Fibroblast of peridontal ligament (primary cell): ENCODE measurements at regions not wholly inside any gene's neighbourhood (a gene's known extent, or its start where the extent isn't known, plus 50 kb on each side); places are given as distances from the start of the nearest gene placed in this dataset.
"Not testable (repeated sequence)": the region's sequence is repeated elsewhere in the genome, so short reads cannot be mapped to it uniquely, and the experiment has no call there.

Experiments
- DNase-seq: peaks from one replicate; pipeline ENCODE4 v3.0.0-alpha.2; 2010; ENCODE audit errors: extremely low read depth

GRCh38 chr18:40157120-40157519, 1797.9 kb upstream of the PIK3C3 start:
- no peak for DNase-seq

DNA sequence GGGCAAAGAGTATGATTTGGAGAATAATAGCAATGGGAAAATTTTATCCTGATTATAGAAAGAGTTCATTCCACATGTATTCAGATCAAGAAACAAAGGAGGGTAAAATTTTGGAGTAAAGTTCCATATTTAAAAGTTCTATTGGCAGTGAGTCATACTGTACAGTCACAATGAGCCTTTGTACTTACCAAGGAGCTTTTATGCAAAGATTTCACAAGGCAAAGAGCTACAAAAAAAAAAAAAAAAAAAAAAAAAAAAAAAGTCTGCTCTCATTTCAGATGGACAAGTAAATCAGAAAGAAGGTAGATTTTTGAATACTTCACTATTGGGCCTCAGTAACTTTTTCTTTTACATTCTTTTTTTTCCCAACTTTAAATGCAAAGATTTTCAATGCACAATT, 1802.2 kb upstream of the PIK3C3 start:
- no peak for DNase-seq

- DNase-seq, result no peak
These were observed 1806.1 kb upstream of the PIK3C3 start for GRCh38 chr18:40148960-40149359.

DNA sequence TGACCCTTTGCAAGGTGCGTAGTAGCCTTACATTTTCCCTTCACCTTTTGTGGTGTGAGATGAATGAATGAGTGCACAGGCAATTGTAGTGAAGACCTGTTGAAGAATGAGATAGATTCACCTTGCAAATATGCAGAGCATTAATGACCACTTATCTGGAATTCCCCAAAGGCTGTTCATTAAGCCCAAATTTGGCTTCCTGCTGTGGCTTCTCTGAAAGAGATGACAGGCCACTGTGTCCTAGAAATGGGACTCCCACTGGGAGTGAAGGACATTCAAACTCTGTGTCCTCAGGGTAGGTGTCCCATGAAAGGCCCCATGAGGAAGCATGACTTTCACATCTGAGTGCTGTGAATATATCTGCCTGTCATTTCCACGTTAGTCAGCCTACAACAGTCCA, 1821.8 kb upstream of the PIK3C3 start:
- DNase-seq, result no peak

DNA sequence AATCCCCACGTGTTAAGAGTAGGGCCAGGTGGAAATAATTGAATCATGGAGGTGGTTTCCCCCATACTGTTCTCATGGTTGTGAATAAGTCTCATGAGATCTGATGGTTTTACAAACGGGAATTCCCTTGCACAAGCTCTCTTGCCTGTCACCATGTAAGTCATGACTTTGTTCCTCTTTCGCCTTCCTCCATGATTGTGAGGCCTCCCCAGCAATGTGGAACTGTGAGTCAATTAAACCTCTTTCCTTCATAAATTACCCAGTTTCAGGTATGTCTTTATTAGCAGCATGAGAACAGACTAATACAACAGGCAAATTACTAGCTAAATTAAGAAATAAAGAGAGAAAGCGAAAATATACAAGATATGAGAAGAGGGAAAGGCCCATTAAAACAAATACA, 1822.6 kb upstream of the PIK3C3 start:
- not testable (repeated sequence) for DNase-seq

DNA sequence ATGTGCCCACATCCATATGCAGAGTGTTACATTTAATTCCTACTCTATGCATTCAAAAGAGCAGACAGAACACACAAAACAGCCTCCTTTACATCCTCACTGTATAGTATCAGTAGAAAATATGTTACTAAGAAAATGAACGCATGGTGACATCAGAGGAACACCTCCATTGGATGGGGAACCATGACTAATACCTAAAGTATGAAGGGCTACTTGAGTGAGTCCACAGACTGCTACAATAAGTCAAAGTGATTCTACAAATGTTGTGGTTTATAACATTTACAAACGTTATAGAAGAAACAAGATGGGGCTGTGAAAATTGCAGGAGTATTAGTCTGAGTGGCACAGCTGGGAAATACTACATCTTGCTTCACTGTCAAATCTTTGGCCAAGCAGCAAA, 1830.9 kb upstream of the PIK3C3 start:
- DNase-seq, result no peak

DNA sequence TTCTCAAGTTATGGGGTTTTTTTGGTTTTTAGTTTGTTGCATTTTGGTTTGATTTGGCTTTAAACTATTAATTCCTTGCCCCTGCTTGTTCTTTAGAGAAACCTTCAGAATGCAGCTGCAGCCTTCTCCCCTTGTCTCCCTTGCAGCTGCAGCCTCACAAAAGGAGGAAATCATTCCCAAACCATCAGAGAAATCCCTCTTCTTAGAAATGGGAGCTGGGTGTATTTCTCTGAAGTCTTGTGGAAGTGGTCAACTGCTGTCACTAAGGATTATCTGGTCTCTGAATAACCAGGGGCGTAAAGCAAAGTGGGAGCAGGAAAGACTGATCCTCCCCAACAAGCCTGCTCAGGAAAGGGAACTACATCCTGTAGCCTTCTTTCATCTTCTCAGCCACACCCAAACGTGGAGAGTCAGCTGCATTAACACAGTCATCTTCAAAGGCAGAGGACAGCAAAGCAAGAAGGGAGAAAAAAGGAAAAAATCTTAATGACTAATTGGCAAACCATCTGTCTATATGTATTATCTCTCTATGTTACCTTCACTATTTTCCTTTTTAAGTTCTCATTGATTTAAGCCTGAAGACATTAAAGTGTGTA, 1834.1 kb upstream of the PIK3C3 start:
- DNase-seq, result no peak

GRCh38 chr18:40120356-40120755, 1834.7 kb upstream of the PIK3C3 start:
- no peak for DNase-seq

GRCh38 chr18:40119581-40119980, 1835.5 kb upstream of the PIK3C3 start:
- not testable (repeated sequence) for DNase-seq

- DNase-seq, result no peak
These were observed 1844.6 kb upstream of the PIK3C3 start for GRCh38 chr18:40110455-40110854.

DNA sequence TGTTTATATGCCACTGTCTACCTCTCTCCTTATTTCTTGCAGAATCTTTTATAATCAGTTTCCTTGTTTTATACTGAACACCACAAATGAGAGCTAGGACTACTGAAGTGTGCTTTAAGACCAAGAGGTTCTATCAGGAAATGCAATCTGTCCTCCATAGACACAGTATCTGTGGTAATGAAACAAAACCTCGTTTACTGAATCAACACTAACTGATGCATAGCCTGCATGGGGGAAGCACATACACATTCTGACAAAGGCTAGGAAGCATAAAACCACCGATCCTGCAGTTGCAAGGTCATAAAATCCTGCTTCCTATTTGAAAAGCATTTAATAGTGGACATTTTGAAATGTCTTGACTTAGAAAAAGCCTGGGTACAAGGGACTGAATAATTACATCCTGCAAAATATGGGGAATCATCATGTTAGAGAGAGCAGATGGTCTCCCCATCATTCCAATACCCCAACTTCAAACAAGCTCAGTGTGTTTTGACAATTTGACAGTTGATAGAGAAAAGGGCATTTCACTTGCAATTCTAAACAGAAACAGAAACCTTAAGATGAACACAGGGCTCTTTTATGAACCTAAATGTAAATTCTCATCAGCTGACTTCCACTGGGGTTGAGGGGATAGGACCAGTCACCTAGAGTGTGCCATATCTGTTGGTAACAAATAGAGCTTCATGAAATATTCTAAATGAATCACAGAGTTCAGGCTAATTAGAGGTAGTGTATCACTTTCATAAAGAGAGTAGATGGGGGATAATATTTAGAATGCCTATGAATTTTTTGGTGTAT, 1845.6 kb upstream of the PIK3C3 start:
- DNase-seq, result no peak

DNA sequence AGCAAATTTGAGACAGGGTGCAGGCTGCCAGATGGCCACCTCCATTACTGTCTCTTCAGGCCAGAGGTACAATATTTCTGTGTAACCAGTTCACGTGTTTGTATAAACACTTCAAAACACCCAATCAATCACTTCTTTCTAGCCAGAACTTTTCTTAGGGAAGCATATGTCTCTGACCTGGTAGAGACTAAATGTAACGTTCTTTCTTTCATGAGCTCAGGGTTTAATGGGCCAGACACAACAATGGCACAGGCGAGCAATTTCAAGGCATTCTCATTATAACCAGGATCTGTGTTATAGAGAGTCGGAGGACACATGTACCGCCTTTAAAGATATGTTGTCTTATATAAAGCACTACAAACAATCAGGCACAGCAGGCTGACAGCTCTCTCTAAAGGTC, 1846.4 kb upstream of the PIK3C3 start:
- DNase-seq, result no peak

DNA sequence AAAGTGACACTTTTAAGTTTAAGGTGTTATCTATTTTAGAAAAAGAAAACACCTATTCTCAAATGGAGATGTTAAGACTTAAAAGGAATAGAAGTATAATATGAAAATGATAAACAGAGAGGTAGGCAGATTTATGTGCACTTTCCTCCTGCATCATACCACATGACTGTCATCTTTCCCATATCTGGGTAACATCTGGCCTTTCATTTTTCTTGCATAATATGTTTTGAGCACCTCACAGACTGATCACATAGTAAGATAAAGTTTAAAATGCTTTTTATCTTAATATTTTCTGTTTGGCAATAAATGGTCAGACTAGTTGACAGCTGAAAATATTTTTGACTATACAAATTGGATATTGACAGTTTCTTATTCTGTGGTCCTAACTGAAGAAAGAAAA, 1852.1 kb upstream of the PIK3C3 start:
- no peak for DNase-seq

DNA sequence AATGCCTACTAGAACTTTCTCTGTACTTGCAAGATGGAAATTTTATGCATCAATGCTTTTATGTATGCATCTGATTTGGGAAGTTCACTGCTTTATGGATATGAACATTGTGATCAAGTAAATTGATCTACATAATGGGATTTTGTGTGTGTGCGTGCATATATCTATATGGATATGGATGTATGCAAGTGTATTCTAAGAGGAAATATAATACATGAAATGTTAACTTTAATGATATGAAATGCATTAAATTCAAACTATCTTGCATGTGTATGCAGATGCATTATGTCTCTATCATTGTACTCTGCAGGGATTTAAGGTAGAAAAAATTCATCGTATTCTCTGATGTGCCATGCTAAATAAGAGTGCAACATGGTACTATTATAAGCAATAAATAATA, 1855.4 kb upstream of the PIK3C3 start:
- DNase-seq, result no peak

DNA sequence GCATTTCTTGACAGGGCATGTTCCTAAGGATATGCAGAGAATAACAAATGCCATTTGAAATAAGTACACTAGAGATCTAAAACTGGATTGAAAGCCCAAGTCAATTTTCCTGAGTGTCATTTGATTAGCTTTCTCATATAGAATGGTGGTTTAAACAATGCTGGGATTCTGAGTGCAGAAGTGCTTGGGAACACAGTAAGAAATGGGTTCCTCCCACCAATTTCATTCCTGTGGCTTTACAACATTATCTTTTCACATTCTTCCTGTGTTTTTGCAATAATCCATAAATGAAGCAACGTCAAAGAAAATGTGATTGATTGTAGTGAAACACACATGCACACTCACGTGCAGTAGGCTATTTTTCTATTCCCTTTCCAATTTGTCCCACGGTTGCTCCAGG, 1858.4 kb upstream of the PIK3C3 start:
- no peak for DNase-seq

DNA sequence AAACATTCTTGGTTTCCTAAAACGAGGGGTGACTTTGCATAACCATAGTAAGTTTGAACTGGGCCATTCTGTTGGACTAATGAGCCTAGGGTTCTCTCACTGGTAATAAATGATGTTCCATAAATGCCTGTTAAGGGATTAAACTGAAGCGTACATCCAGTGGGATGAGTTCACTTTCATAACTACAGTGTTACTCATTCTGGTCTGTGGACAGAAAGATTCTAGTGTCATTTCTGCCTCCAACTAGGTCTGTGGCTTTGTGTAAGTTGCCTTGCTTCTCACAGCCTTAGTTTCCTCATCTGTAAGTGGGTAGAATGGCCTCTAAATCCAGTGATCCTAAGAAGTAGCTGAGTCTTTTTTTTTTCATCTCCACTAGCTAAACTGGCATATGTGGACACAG, 1860.6 kb upstream of the PIK3C3 start:
- DNase-seq, result no peak

- DNase-seq, result no peak
These were observed 1866.9 kb upstream of the PIK3C3 start for GRCh38 chr18:40088130-40088529.

DNA sequence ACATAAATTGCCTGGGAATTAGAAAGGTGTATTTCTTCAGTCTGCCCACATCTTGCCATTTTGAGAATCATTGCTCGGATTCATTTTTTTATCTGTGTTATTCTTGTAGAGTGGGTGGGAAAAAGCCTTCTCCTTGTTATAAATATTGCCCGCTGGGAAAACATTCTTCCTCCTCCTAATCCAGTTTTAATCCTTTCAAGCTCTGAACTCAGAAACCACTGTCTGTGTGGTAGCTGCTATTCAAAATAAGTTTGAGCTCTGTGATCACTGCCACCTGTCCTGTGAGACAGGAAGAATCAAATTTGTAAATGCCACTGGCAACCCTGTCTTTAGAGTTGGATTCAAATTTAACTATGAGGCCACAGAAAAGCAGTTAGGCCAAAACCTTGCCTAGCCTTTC, 1875.2 kb upstream of the PIK3C3 start:
- no peak for DNase-seq

GRCh38 chr18:40075616-40076015, 1879.4 kb upstream of the PIK3C3 start:
- no peak for DNase-seq

DNA sequence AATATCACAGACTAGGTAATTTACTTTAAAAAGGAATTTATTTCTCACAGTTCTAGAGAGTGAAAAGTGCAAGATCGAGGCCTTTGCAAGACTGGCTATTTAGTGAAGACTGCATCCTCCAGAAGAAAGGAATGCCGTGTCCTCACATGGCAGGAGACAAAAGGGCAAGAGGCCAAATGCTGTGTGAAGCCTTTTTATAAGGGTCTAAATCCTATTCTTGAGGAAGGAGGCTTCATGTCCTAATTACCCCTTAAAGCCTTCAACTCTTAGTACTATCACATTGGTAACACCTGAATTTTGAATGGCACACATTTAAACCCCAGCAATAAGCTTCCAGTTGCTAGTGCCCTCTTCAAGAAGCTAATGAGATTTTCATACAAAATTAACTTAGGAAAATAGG, 1882.3 kb upstream of the PIK3C3 start:
- no peak for DNase-seq

GRCh38 chr18:40066368-40066767, 1888.7 kb upstream of the PIK3C3 start:
- DNase-seq, result no peak

DNA sequence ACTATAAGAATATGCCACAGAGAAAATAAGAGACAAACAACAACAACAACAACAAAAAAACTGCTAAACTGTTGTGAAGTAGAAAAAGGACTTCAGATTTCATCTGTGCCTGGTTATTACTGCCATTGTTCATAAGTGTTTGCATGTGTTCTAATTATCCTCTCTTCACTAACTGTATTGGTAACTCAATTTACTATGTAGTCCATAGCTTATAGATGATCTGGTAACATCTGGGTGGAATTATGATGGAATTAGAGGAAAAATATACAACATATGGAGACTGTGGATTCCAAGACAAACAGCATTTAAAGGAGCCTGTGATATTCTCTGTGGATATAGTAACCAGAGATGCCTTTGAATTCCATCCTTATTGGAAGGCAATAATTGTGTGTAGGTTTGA, 1891.5 kb upstream of the PIK3C3 start:
- no peak for DNase-seq

DNA sequence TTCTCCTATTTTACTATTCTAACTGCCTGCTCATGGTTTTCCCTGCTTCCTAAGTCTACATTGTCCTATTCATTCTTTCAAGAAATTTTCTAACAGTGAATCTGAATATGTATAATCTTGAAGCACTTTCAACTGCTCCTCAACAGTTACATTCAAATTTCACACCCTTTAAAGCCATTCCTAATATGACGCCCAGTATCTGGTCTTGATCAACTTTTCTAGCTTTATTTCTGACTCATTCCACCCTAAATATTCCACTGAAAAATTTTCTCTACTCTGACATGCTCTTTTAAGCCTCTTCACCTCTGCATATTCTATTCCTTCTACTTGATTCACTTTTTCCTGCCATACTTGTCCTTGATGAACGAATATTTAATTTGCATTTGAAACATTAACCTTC, 1893.9 kb upstream of the PIK3C3 start:
- no peak for DNase-seq

- no peak for DNase-seq
These were observed 1894.5 kb upstream of the PIK3C3 start for GRCh38 chr18:40060562-40060961.
